H1 (cell line): ENCODE measurements at regions not wholly inside any gene's neighbourhood (a gene's known extent, or its start where the extent isn't known, plus 50 kb on each side); places are given as distances from the start of the nearest gene placed in this dataset.

ENCODE experiments used
- CTCF ChIA-PET: fragments of 300-600 bp; sonication (Branson Sonifier 250); formaldehyde crosslinking; loops from one replicate; lab custom pipeline; 2021; ENCODE audit not compliant: partially characterized antibody; lab: Charles Lee
- POLR2A ChIA-PET: fragments of 300-600 bp; sonication (Branson Sonifier 250); formaldehyde crosslinking; loops from one replicate; lab custom pipeline; 2021; ENCODE audit warnings: inconsistent platforms; ENCODE audit not compliant: partially characterized antibody; lab: Charles Lee
- DNase-seq, 2 experiments: peaks; one replicate each; pipeline versions ENCODE4 v3.0.0 to v3.0.0-alpha.2; 2010 to 2022; ENCODE audit warnings: low spot score in 2 of 2, low read depth in 1 of 2, mixed read lengths in 1 of 2
- FAIRE-seq: peaks from 2 replicates; lab custom pipeline; 2011; peaks lifted over from hg19 to GRCh38; lab: Jason Lieb, UNC
- H2AFZ ChIP-seq: 2 replicates; pipeline ENCODE4 v1.8.1; 2012; ENCODE audit warnings: low read length, inconsistent platforms
- H2AK5ac ChIP-seq: 2 replicates; pipeline ENCODE4 v1.6.1; 2013; ENCODE audit warnings: low read depth, low read length
- H2BK120ac ChIP-seq: replicated peaks from 2 replicates; pipeline ENCODE3; 2013; ENCODE audit warnings: low read depth, low read length, inconsistent platforms
- H2BK12ac ChIP-seq: 2 replicates; pipeline ENCODE4 v1.6.1; 2013; ENCODE audit warnings: low read depth, low read length
- H2BK15ac ChIP-seq: 2 replicates; pipeline ENCODE4 v1.6.1; 2013; ENCODE audit warnings: low read length
- H2BK20ac ChIP-seq: 2 replicates; pipeline ENCODE4 v1.6.1; 2013; ENCODE audit warnings: low read length
- H2BK5ac ChIP-seq: 2 replicates; pipeline ENCODE4 v1.6.1; 2013; ENCODE audit warnings: low read depth, low read length
- H3K14ac ChIP-seq: 2 replicates; pipeline ENCODE4 v1.6.1; 2013; ENCODE audit warnings: inconsistent platforms; ENCODE audit not compliant: insufficient read length
- H3K18ac ChIP-seq: 2 replicates; pipeline ENCODE4 v1.6.1; 2013; ENCODE audit warnings: low read length; ENCODE audit errors: extremely low read depth
- H3K23ac ChIP-seq: 2 replicates; pipeline ENCODE4 v1.6.1; 2013; ENCODE audit warnings: inconsistent platforms; ENCODE audit not compliant: insufficient read length
- H3K23me2 ChIP-seq: 2 replicates; pipeline ENCODE4 v1.6.1; 2013; ENCODE audit warnings: low read depth, low read length
- H3K27ac ChIP-seq: 2 replicates; pipeline ENCODE4 v1.6.1; 2011; ENCODE audit warnings: low read depth, low read length, inconsistent platforms
- H3K27me3 ChIP-seq, 4 experiments: replicated peaks in 1 of 4; 1 replicate in 1 of 4; 2 replicates in 3 of 4; pipeline versions ENCODE4 v1.6.1 to v1.8.1; 2011 to 2013; ENCODE audit warnings: low read length in 3 of 4, mild to moderate bottlenecking in 3 of 4, inconsistent platforms in 2 of 4, mixed read lengths in 2 of 4, moderate library complexity in 1 of 4; ENCODE audit not compliant: control insufficient read depth in 3 of 4, insufficient read depth in 3 of 4; ENCODE audit errors: extremely low read depth in 1 of 4
- H3K36me3 ChIP-seq, 4 experiments: 2 replicates each; pipeline versions ENCODE4 v1.6.1 to v1.8.1; 2011 to 2013; ENCODE audit warnings: mild to moderate bottlenecking in 4 of 4, low read length in 3 of 4, moderate library complexity in 2 of 4, control low read depth in 1 of 4, inconsistent platforms in 1 of 4; ENCODE audit not compliant: insufficient read depth in 4 of 4, control insufficient read depth in 2 of 4
- H3K4ac ChIP-seq: replicated peaks from 2 replicates; pipeline ENCODE3; 2013; ENCODE audit warnings: low read length, low read depth, mixed read lengths, inconsistent platforms; ENCODE audit not compliant: insufficient read length
- H3K4me1 ChIP-seq, 4 experiments: replicated peaks in 1 of 4; 1 replicate in 1 of 4; 2 replicates in 3 of 4; pipeline versions ENCODE4 v1.6.1 to v1.8.1; 2011 to 2013; ENCODE audit warnings: low read length in 3 of 4, inconsistent platforms in 2 of 4, mixed read lengths in 1 of 4; ENCODE audit not compliant: insufficient read depth in 4 of 4, control insufficient read depth in 3 of 4
- H3K4me2 ChIP-seq, 2 experiments: 2 replicates each; pipeline versions ENCODE4 v1.6.1 to v1.8.1; 2011 to 2013; ENCODE audit warnings: low read depth in 2 of 2, low read length in 2 of 2, control low read depth in 1 of 2, inconsistent platforms in 1 of 2, mild to moderate bottlenecking in 1 of 2; ENCODE audit not compliant: insufficient read depth in 1 of 2
- H3K4me3 ChIP-seq, 4 experiments: fragments of 200-600, 300-600 bp in 1 of 4; sonication (generic), shearing (Covaris generic), sonication (Bioruptor Twin) in 1 of 4; 2 replicates each; pipeline versions ENCODE4 v1.5.1 to v1.8.1; 2011 to 2016; ENCODE audit warnings: low read length in 4 of 4, low read depth in 3 of 4, control low read depth in 2 of 4, inconsistent platforms in 2 of 4, mild to moderate bottlenecking in 2 of 4, mixed read lengths in 1 of 4, moderate library complexity in 1 of 4; ENCODE audit not compliant: insufficient read depth in 2 of 4; ENCODE audit errors: extremely low read depth in 1 of 4
- H3K56ac ChIP-seq: replicated peaks from 2 replicates; pipeline ENCODE3; 2013; ENCODE audit warnings: low read depth, mild to moderate bottlenecking, mixed read lengths, low read length, inconsistent platforms; ENCODE audit not compliant: insufficient read length
- H3K79me1 ChIP-seq: 2 replicates; pipeline ENCODE4 v1.6.1; 2013; ENCODE audit warnings: low read depth, low read length, control low read depth
- H3K79me2 ChIP-seq, 2 experiments: 2 replicates each; pipeline versions ENCODE4 v1.6.1 to v1.8.1; 2012 to 2013; ENCODE audit warnings: low read length in 2 of 2, mild to moderate bottlenecking in 2 of 2, inconsistent platforms in 1 of 2; ENCODE audit not compliant: insufficient read depth in 2 of 2, control insufficient read depth in 1 of 2
- H3K9ac ChIP-seq, 4 experiments: replicated peaks in 1 of 4; 1 replicate in 1 of 4; 2 replicates in 3 of 4; pipeline versions ENCODE4 v1.6.1 to v1.8.1; 2011 to 2013; ENCODE audit warnings: low read depth in 3 of 4, low read length in 3 of 4, control low read depth in 2 of 4, mild to moderate bottlenecking in 2 of 4, moderate library complexity in 2 of 4, inconsistent platforms in 1 of 4; ENCODE audit errors: extremely low read depth in 1 of 4
- H3K9me3 ChIP-seq, 2 experiments: 2 replicates each; pipeline versions ENCODE4 v1.6.1 to v1.8.1; 2012 to 2013; ENCODE audit warnings: mild to moderate bottlenecking in 2 of 2, moderate library complexity in 2 of 2, control low read depth in 1 of 2, inconsistent platforms in 1 of 2, low read depth in 1 of 2, low read length in 1 of 2, mixed read lengths in 1 of 2; ENCODE audit not compliant: insufficient read depth in 2 of 2
- H4K20me1 ChIP-seq, 2 experiments: replicated peaks in 1 of 2; 2 replicates each; pipeline versions ENCODE3 to v1.8.1; 2011 to 2013; ENCODE audit warnings: inconsistent platforms in 2 of 2, low read length in 2 of 2, mild to moderate bottlenecking in 1 of 2; ENCODE audit not compliant: insufficient read depth in 2 of 2, control insufficient read depth in 1 of 2
- H4K5ac ChIP-seq: 2 replicates; pipeline ENCODE4 v1.6.1; 2013; ENCODE audit warnings: low read length, low read depth, mixed read lengths, inconsistent platforms; ENCODE audit not compliant: insufficient read length
- H4K8ac ChIP-seq: 2 replicates; pipeline ENCODE4 v1.8.0; 2013; ENCODE audit warnings: mild to moderate bottlenecking, moderate library complexity, low read length, inconsistent platforms; ENCODE audit not compliant: insufficient read depth; ENCODE audit errors: extremely low read depth
- H4K91ac ChIP-seq: replicated peaks from 2 replicates; pipeline ENCODE3; 2013; ENCODE audit warnings: low read length, mixed read lengths, inconsistent platforms; ENCODE audit not compliant: insufficient read length
- ATF2 ChIP-seq: IDR thresholded peaks from 2 replicates; pipeline ENCODE4 v1.6.1; 2012; ENCODE audit warnings: low read length, inconsistent platforms
- RAD21 ChIP-seq, 2 experiments: IDR thresholded peaks in 1 of 2; conservative IDR thresholded peaks in 1 of 2; 2 replicates each; pipeline ENCODE4 v1.6.1; 2011; ENCODE audit warnings: low read depth in 2 of 2, low read length in 2 of 2, improper control_type of control experiment in 1 of 2, inconsistent platforms in 1 of 2, mild to moderate bottlenecking in 1 of 2, moderate library complexity in 1 of 2
- RNF2 ChIP-seq: fragments of 200-900, 300-1000 bp; sonication (generic); IDR thresholded peaks from 2 replicates; pipeline ENCODE4 v1.7.1; 2016; ENCODE audit warnings: borderline replicate concordance, low read depth, mild to moderate bottlenecking, antibody characterized with exemption, low read length; ENCODE audit not compliant: poor library complexity, severe bottlenecking; ENCODE audit errors: missing control alignments
- WGBS, 2 experiments: shearing (Covaris generic) in 1 of 2; methylation state at CpG; one replicate each; pipeline versions ENCODE4 v1.1.6 to v1.1.7; 2013 to 2015; ENCODE audit warnings: low lambda C conversion rate in 2 of 2, mixed read lengths in 2 of 2, inconsistent platforms in 1 of 2, low coverage in 1 of 2, missing lambda C conversion rate in 1 of 2; ENCODE audit not compliant: insufficient replicate concordance in 2 of 2, insufficient coverage in 1 of 2, insufficient read length in 1 of 2; ENCODE audit errors: extremely low coverage in 1 of 2, missing lambda C conversion rate in 1 of 2; 5-methylcytosine and 5-hydroxymethylcytosine counted together
- TF ChIP-seq, protein P1 (sequence below), 3 experiments: IDR thresholded peaks; 1 replicate in 2 of 3; 2 replicates in 1 of 3; pipeline versions ENCODE4 v1.5.1 to v1.6.1; 2011; ENCODE audit warnings: low read length in 3 of 3, mild to moderate bottlenecking in 3 of 3, inconsistent platforms in 2 of 3, low read depth in 1 of 3, moderate library complexity in 1 of 3; ENCODE audit not compliant: insufficient read depth in 1 of 3; ENCODE audit errors: control extremely low read depth in 1 of 3

GRCh38 chr18:45316127-45316526 is 299.1 kb upstream of the SLC14A2 start:
- Histone ChIP-seq H4K5ac (no peak overlapping the region), H2BK5ac (no peak overlapping the region), H3K79me1 (no peaks in the 10 kb centered on the region), H3K27me3 (no peaks in the 10 kb centered on the region), H3K4me1 (peaks cover 0 to 2% (median 0%) of the 10 kb centered on the region in 4 experiments; a peak in 1 of 7 replicates), H2AK5ac (no peak overlapping the region), H3K23me2 (no peaks in the 10 kb centered on the region), H3K56ac (no peak overlapping the region), H2BK12ac (no peak overlapping the region), H3K4ac (no peak overlapping the region), H3K4me2 (no peak overlapping the region), H3K18ac (no peak overlapping the region), H3K23ac (no peak overlapping the region), H3K79me2 (no peaks in the 10 kb centered on the region), H3K4me3 (no peak overlapping the region), H4K91ac (no peak overlapping the region), H3K9ac (no peak overlapping the region), H2BK120ac (no peak overlapping the region), H2BK20ac (no peak overlapping the region), H4K8ac (no peak overlapping the region), H3K36me3 (no peaks in the 10 kb centered on the region), H4K20me1 (no peaks in the 10 kb centered on the region), H3K27ac (no peak overlapping the region), H3K14ac (no peak overlapping the region), H2BK15ac (no peak overlapping the region), H2AFZ (no peak overlapping the region), H3K9me3 (no peaks in the 10 kb centered on the region)
- DNase-seq (no peak), FAIRE-seq (no peak)
- POLR2A ChIA-PET, result no interaction called here
- TF ChIP-seq ATF2, result no peak
- TF ChIP-seq RAD21 (IDR thresholded peaks at IDR 0.05 in 1 of 2, conservative IDR thresholded peaks at IDR 0.05 in 1 of 2; ENCODE audit: low read depth in 2 of 2, low read length in 2 of 2), result peak; percentile 56 to 67
- TF ChIP-seq, protein P1, sequence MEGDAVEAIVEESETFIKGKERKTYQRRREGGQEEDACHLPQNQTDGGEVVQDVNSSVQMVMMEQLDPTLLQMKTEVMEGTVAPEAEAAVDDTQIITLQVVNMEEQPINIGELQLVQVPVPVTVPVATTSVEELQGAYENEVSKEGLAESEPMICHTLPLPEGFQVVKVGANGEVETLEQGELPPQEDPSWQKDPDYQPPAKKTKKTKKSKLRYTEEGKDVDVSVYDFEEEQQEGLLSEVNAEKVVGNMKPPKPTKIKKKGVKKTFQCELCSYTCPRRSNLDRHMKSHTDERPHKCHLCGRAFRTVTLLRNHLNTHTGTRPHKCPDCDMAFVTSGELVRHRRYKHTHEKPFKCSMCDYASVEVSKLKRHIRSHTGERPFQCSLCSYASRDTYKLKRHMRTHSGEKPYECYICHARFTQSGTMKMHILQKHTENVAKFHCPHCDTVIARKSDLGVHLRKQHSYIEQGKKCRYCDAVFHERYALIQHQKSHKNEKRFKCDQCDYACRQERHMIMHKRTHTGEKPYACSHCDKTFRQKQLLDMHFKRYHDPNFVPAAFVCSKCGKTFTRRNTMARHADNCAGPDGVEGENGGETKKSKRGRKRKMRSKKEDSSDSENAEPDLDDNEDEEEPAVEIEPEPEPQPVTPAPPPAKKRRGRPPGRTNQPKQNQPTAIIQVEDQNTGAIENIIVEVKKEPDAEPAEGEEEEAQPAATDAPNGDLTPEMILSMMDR (IDR thresholded peaks at IDR 0.05; ENCODE audit: control extremely low read depth in 1 of 3, insufficient read depth in 1 of 3, low read depth in 1 of 3, low read length in 3 of 3), result peak; percentile 49 to 74 (median 63)
- no peak for TF ChIP-seq RNF2
- WGBS, 2 experiments, result 96% methylated on average over 3 of the region's 3 CpGs; no CpG with 5 or more reads in 1 of the 2 experiments
- CTCF ChIA-PET, result interaction anchor here (0.6 to 5.0 kb wide), 26 partner anchors 9 to 325 kb away, joined by 3 to 42 read pairs (median 4); no protein-coding TSS in a partner anchor
